ENCODE measurements at regions not wholly inside any gene's neighbourhood (a gene's known extent, or its start where the extent isn't known, plus 50 kb on each side); places are given as distances from the start of the nearest gene placed in this dataset.
"Not testable (repeated sequence)": the region's sequence is repeated elsewhere in the genome, so short reads cannot be mapped to it uniquely, and the experiment has no call there.

DNA sequence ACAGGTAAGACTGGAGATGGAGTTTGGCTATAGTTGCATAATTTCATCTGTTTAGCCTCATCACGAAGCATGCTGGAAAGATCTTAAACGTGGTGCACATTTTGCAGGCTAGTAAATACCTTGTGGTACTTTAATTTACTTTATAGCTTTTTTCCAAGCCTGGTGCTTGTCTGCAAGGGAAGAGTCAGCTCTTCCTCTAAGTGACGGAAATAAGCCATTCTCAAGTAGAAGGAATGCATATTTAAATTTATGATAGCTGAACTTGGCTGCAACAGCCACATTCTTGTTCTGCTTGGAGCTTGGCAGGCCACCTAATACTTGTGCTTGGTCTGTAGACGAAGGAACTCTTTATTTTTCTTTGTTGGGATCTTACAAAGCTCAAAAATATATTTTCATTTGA lies 188.0 kb upstream of the PIK3R1 start:
- ChIA-PET POLR2A (no interaction called here), CTCF (no interaction called here)
- Mint-ChIP-seq H3K27ac (no peak overlapping the region), H3K4me3 (no peak overlapping the region), H3K36me3 (ENCODE audit: low read depth) (no peaks in the 10 kb centered on the region), H3K9me3 (no peaks in the 10 kb centered on the region), H3K27me3 (no peaks in the 10 kb centered on the region), H3K4me1 (ENCODE audit: low read depth) (no peaks in the 10 kb centered on the region)
- intact Hi-C loops (cut with micrococcal nuclease) = no loop called here
- no peak for ATAC-seq
- DNase-seq = no peak
- TF ChIP-seq, protein P1, sequence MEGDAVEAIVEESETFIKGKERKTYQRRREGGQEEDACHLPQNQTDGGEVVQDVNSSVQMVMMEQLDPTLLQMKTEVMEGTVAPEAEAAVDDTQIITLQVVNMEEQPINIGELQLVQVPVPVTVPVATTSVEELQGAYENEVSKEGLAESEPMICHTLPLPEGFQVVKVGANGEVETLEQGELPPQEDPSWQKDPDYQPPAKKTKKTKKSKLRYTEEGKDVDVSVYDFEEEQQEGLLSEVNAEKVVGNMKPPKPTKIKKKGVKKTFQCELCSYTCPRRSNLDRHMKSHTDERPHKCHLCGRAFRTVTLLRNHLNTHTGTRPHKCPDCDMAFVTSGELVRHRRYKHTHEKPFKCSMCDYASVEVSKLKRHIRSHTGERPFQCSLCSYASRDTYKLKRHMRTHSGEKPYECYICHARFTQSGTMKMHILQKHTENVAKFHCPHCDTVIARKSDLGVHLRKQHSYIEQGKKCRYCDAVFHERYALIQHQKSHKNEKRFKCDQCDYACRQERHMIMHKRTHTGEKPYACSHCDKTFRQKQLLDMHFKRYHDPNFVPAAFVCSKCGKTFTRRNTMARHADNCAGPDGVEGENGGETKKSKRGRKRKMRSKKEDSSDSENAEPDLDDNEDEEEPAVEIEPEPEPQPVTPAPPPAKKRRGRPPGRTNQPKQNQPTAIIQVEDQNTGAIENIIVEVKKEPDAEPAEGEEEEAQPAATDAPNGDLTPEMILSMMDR (IDR thresholded peaks at IDR 0.05) = no peak

DNA sequence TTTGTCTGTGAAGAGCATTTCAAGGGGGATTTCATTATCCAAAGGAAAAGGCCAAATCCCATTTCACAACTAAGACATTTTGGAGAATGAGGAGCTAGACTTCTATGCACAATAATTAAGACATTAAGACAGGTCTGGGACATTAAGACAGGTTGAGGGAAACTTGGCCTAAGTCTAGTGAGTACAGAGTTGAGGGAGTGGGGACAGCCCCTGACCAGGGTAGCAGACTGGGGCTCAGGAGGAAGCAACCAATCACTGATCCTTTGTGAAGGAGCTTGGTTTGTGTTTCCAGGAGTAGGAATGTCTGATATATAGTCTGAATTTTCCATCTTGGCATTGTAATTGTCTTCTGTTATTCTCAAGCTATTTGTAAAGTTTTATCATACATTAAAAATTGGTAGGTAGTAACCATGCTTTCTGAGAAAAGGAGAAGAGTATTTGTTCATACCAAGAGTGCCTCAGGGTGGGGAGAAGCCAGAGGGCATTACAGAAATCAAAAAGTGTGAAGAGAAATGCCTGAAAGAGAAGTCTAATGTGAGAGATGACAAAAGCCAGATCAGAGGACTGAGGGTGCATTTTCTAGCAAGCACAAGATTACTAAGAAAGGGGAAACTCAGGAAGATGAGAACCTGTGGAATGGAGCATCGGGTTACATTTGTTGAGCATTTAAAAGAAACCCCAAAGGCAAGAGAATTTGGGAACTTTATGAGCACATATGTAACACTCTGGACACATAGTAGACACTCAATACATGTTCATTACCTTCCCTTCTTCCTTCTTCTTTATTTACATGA lies 189.3 kb upstream of the PIK3R1 start:
- no peak overlapping the region for H3K4me3 Mint-ChIP-seq
- TF ChIP-seq, protein P1 (IDR thresholded peaks at IDR 0.05) = no peak
- no peaks in the 10 kb centered on the region for H3K36me3 Mint-ChIP-seq (ENCODE audit: low read depth)
- no peak for DNase-seq
- H3K9me3 Mint-ChIP-seq = no peaks in the 10 kb centered on the region
- ChIA-PET POLR2A (no interaction called here), CTCF (no interaction called here)
- H3K27me3 Mint-ChIP-seq = no peaks in the 10 kb centered on the region
- ATAC-seq = no peak
- intact Hi-C loops (cut with micrococcal nuclease) = no loop called here
- no peak overlapping the region for H3K27ac Mint-ChIP-seq
- H3K4me1 Mint-ChIP-seq (ENCODE audit: low read depth) = no peaks in the 10 kb centered on the region

DNA sequence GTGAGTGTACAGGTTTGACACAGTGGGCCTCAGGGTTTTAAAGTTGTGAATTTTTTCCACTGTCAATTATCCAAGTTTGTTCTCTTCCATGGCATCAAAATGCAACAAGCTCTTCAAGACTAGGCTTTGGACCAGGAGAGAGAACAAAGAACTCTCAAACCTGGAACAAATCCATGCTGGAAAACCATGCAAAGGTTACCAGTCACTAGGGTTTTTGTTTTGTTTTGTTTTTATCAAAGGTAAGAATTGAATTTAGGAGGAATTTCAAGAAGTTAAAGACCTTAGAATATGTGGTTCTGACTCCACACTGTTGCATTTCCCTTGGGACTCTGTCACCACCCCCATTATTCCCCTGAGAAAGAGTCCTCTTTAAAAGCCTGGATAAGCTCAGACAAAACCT lies 191.1 kb upstream of the PIK3R1 start:
- no peaks in the 10 kb centered on the region for H3K27me3 Mint-ChIP-seq
- TF ChIP-seq, protein P1 (IDR thresholded peaks at IDR 0.05) = no peak
- no peak overlapping the region for H3K4me3 Mint-ChIP-seq
- ATAC-seq (no peak), DNase-seq (no peak)
- H3K27ac Mint-ChIP-seq = no peak overlapping the region
- POLR2A ChIA-PET = no interaction called here
- CTCF ChIA-PET = interaction anchor here (1.1 kb wide), 1 partner anchor 10 kb away, joined by 3 read pairs; no protein-coding TSS in a partner anchor
- H3K9me3 Mint-ChIP-seq = peaks cover 2% of the 10 kb centered on the region
- intact Hi-C loops (cut with micrococcal nuclease) = no loop called here
- H3K4me1 Mint-ChIP-seq (ENCODE audit: low read depth) = no peaks in the 10 kb centered on the region
- no peaks in the 10 kb centered on the region for H3K36me3 Mint-ChIP-seq (ENCODE audit: low read depth)

DNA sequence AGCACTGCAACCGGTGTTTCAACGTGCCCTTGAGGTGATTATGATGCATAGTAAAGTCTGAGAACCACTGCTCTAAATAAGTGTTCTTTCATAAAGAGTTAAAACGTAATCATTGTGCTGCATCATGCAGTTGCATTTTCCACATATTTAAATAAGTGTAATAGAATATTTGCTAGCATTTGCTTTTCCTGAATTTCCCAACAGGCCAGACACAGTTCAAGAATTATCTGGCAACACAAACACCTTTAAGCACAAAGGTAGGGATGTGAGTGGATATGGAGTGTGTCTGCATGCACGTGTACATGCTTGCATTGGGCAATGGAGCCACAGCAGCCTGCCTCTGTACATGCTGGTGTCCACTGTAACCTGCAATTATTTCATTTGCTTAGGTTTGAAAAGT lies 193.6 kb upstream of the PIK3R1 start:
- Mint-ChIP-seq H3K27me3 (no peaks in the 10 kb centered on the region), H3K36me3 (ENCODE audit: low read depth) (no peaks in the 10 kb centered on the region), H3K4me1 (ENCODE audit: low read depth) (no peaks in the 10 kb centered on the region), H3K27ac (no peak overlapping the region), H3K9me3 (peaks cover 2% of the 10 kb centered on the region), H3K4me3 (no peak overlapping the region)
- intact Hi-C loops (cut with micrococcal nuclease) = no loop called here
- ATAC-seq = no peak
- POLR2A ChIA-PET = no interaction called here
- TF ChIP-seq, protein P1 (IDR thresholded peaks at IDR 0.05) = no peak
- CTCF ChIA-PET = no interaction called here
- no peak for DNase-seq

DNA sequence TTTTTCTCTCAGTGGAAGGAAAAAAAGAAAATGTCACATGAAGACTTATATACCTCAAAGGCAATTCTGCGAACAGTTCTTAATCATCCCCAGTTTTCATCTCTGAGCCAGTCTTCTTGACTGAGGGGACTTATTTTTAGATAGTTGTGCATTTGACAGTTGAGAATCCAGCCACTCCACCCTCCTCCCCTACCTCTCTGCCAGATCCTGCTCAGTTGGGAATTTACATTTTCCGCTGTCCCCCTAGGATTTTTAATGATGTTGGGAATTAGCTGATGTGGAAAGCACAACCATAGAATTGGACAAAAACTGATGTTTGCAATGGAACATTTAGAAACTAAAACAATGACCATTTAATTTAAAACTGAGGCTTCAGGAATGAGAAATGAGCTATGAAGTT lies 194.3 kb upstream of the PIK3R1 start:
- ATAC-seq (no peak), DNase-seq (no peak)
- Mint-ChIP-seq H3K27ac (no peak overlapping the region), H3K9me3 (peaks cover 2% of the 10 kb centered on the region), H3K4me1 (ENCODE audit: low read depth) (no peaks in the 10 kb centered on the region), H3K36me3 (ENCODE audit: low read depth) (no peaks in the 10 kb centered on the region), H3K4me3 (no peak overlapping the region), H3K27me3 (no peaks in the 10 kb centered on the region)
- intact Hi-C loops (cut with micrococcal nuclease) = no loop called here
- TF ChIP-seq, protein P1 (IDR thresholded peaks at IDR 0.05) = no peak
- POLR2A ChIA-PET = no interaction called here
- CTCF ChIA-PET = no interaction called here

DNA sequence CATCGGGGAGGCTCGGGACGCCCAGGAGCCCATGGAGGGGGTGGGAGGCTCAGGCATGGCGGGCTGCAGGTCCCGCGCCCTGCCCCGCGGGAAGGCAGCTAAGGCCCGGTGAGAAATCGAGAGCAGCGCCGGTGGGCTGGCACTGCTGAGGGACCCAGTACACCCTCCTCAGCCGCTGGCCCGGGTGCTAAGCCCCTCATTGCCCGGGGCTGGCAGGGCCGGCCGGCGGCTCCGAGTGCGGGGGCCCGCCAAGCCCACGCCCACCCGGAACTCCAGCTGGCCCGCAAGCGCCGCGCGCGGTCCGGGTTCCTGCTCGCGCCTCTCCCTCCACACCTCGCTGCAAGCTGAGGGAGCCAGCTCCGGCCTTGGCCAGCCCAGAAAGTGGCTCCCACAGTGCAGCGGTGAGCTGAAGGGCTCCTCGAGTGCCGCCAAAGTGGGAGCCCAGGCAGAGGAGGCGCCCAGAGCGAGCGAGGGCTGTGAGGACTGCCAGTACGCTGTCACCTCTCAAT lies 195.0 kb upstream of the PIK3R1 start:
- H3K4me1 Mint-ChIP-seq (ENCODE audit: low read depth); DNase-seq; H3K4me3 Mint-ChIP-seq; ATAC-seq; intact Hi-C loops (cut with micrococcal nuclease); POLR2A ChIA-PET; H3K27me3 Mint-ChIP-seq; H3K36me3 Mint-ChIP-seq (ENCODE audit: low read depth); CTCF ChIA-PET; H3K27ac Mint-ChIP-seq; H3K9me3 Mint-ChIP-seq: not testable (repeated sequence)
